B cell (primary cell): ENCODE measurements at regions not wholly inside any gene's neighbourhood (a gene's known extent, or its start where the extent isn't known, plus 50 kb on each side); places are given as distances from the start of the nearest gene placed in this dataset.
"Not testable (repeated sequence)": the region's sequence is repeated elsewhere in the genome, so short reads cannot be mapped to it uniquely, and the experiment has no call there.

Experiments used
- CTCF ChIP-seq: fragments of 200-600 bp; IDR thresholded peaks from one replicate; pipeline ENCODE4 v1.8.0; 2022; ENCODE audit warnings: antibody characterized with exemption, mild to moderate bottlenecking
- EZH2 ChIP-seq: IDR thresholded peaks from 2 replicates; pipeline ENCODE4 v1.6.1; 2012; ENCODE audit warnings: borderline replicate concordance, low read depth, mild to moderate bottlenecking, moderate library complexity, low read length; ENCODE audit not compliant: insufficient read depth, poor library complexity, severe bottlenecking

DNA sequence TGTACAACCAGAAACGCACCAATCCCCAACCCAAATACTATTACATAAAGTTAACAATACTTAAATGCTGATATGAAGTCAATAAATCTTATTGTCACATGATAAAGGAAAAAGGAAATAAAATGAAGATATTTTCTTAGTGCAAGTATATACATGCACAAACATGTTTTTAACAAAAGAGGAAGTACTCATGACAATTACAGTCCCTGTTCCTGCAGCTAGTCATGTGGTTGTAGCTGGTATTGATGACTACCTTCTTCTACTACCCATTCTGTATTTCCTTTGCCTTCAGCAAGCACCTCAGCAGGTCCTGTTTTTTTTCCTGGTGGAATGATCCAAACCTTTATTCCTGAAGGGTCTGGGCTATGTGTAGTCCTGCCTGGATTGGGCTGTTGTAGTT lies 50.4 kb upstream of the DIPK2A start:
- not testable (repeated sequence) for TF ChIP-seq EZH2, CTCF
